Endothelial cell of umbilical vein (primary cell): ENCODE measurements at regions not wholly inside any gene's neighbourhood (a gene's known extent, or its start where the extent isn't known, plus 50 kb on each side); places are given as distances from the start of the nearest gene placed in this dataset.

Experiments used
- BruUV-seq: library from RNA; stranded (reverse); fragments of 400-500 nt; replicated peaks from 2 replicates; lab custom pipeline; 2021; lab: Mats Ljungman, UMichigan
- CTCF ChIA-PET: fragments of 300-600, 350-600 bp; sonication (Branson Sonifier 250); formaldehyde crosslinking; loops from one replicate; lab custom pipeline; 2021; ENCODE audit warnings: antibody characterized with exemption, inconsistent platforms; lab: Charles Lee
- POLR2A ChIA-PET: fragments of 300-600, 350-600 bp; sonication (Branson Sonifier 250); formaldehyde crosslinking; loops from one replicate; lab custom pipeline; 2021; ENCODE audit warnings: antibody characterized with exemption, inconsistent platforms; lab: Charles Lee
- DNase-seq: peaks from one replicate; pipeline ENCODE4 v3.0.0-alpha.2; 2011; ENCODE audit warnings: low read depth, low spot score
- FAIRE-seq: peaks from 2 replicates; lab custom pipeline; 2011; peaks lifted over from hg19 to GRCh38; lab: Jason Lieb, UNC
- H2AFZ ChIP-seq: 2 replicates; pipeline ENCODE4 v1.6.0; 2012; ENCODE audit warnings: low read depth, low read length, control low read depth, inconsistent platforms
- H3K27ac ChIP-seq: 2 replicates; pipeline ENCODE4 v1.5.1; 2011; ENCODE audit warnings: low read depth, mild to moderate bottlenecking, control low read depth, low read length, moderate library complexity; ENCODE audit not compliant: insufficient read depth
- H3K27me3 ChIP-seq, 2 experiments: 2 replicates each; pipeline versions ENCODE4 v1.6.0 to v1.6.1; 2011; ENCODE audit warnings: low read length in 2 of 2, mixed read lengths in 1 of 2; ENCODE audit not compliant: control insufficient read depth in 2 of 2, insufficient read depth in 2 of 2
- H3K36me3 ChIP-seq, 2 experiments: 2 replicates in 1 of 2; 3 replicates in 1 of 2; pipeline ENCODE4 v1.5.1; 2011; ENCODE audit warnings: low read length in 2 of 2, mild to moderate bottlenecking in 1 of 2, moderate library complexity in 1 of 2; ENCODE audit not compliant: control insufficient read depth in 2 of 2, insufficient read depth in 2 of 2; ENCODE audit errors: extremely low read depth in 1 of 2
- H3K4me1 ChIP-seq: 3 replicates; pipeline ENCODE4 v1.5.1; 2011; ENCODE audit warnings: mild to moderate bottlenecking, low read length; ENCODE audit not compliant: control insufficient read depth, insufficient read depth; ENCODE audit errors: extremely low read depth
- H3K4me2 ChIP-seq: 2 replicates; pipeline ENCODE4 v1.6.1; 2011; ENCODE audit warnings: low read length, control low read depth, mixed read lengths; ENCODE audit not compliant: insufficient read depth
- H3K4me3 ChIP-seq, 3 experiments: fragments of 200-600 bp in 1 of 3; sonication (generic), shearing (Covaris generic) in 1 of 3; replicated peaks in 1 of 3; 2 replicates each; pipeline ENCODE4 v1.5.1; 2011 to 2016; ENCODE audit warnings: control low read depth in 3 of 3, low read length in 3 of 3, mild to moderate bottlenecking in 2 of 3, inconsistent platforms in 1 of 3, low read depth in 1 of 3, moderate library complexity in 1 of 3; ENCODE audit not compliant: insufficient read depth in 1 of 3
- H3K79me2 ChIP-seq: 2 replicates; pipeline ENCODE4 v1.6.0; 2012; ENCODE audit warnings: low read length, inconsistent platforms; ENCODE audit not compliant: control insufficient read depth, insufficient read depth
- H3K9ac ChIP-seq: replicated peaks from 2 replicates; pipeline ENCODE3; 2011; ENCODE audit warnings: low read length, control low read depth; ENCODE audit not compliant: insufficient read depth; ENCODE audit errors: extremely low read depth
- H3K9me1 ChIP-seq: replicated peaks from 3 replicates; pipeline ENCODE4 v1.6.0; 2011; ENCODE audit warnings: mild to moderate bottlenecking, low read length; ENCODE audit not compliant: control insufficient read depth, insufficient read depth; ENCODE audit errors: extremely low read depth
- H3K9me3 ChIP-seq: replicated peaks from 2 replicates; pipeline ENCODE4 v1.5.1; 2012; ENCODE audit warnings: low read length, inconsistent platforms; ENCODE audit not compliant: control insufficient read depth, insufficient read depth
- H4K20me1 ChIP-seq: replicated peaks from 2 replicates; pipeline ENCODE3; 2011; ENCODE audit warnings: mild to moderate bottlenecking, low read length; ENCODE audit not compliant: control insufficient read depth, insufficient read depth; ENCODE audit errors: extremely low read depth
- CTCF ChIP-seq, 2 donors: IDR thresholded peaks; 1 replicate in 1 of 2; 2 replicates in 1 of 2; pipeline ENCODE4 v1.5.1; 2011; ENCODE audit warnings: low read length in 2 of 2, mild to moderate bottlenecking in 2 of 2, moderate library complexity in 2 of 2, control low read depth in 1 of 2, inconsistent platforms in 1 of 2, low read depth in 1 of 2; ENCODE audit not compliant: insufficient read depth in 1 of 2; ENCODE audit errors: extremely low read depth in 1 of 2
- EZH2 ChIP-seq: IDR thresholded peaks from 2 replicates; pipeline ENCODE4 v1.6.1; 2012; ENCODE audit warnings: borderline replicate concordance, low read depth, mild to moderate bottlenecking, moderate library complexity, low read length, inconsistent platforms; ENCODE audit not compliant: severe bottlenecking
- FOS ChIP-seq: IDR thresholded peaks from 2 replicates; pipeline ENCODE4 v1.6.1; 2011; ENCODE audit warnings: mild to moderate bottlenecking, low read length, moderate library complexity, borderline replicate concordance; ENCODE audit not compliant: insufficient read depth
- GATA2 ChIP-seq: IDR thresholded peaks from 2 replicates; pipeline ENCODE4 v1.7.0; 2011; ENCODE audit warnings: low read depth, mild to moderate bottlenecking, moderate library complexity, mixed read lengths, low read length; ENCODE audit not compliant: insufficient read length, insufficient read depth
- JUN ChIP-seq: IDR thresholded peaks from 2 replicates; pipeline ENCODE4 v1.6.1; 2011; ENCODE audit warnings: borderline replicate concordance, low read depth; ENCODE audit not compliant: insufficient read length, insufficient read depth
- MAX ChIP-seq: IDR thresholded peaks from 2 replicates; pipeline ENCODE4 v1.6.1; 2011; ENCODE audit not compliant: insufficient read depth, insufficient read length
- MYC ChIP-seq: IDR thresholded peaks from one replicate; pipeline ENCODE4 v1.6.1; 2011; ENCODE audit warnings: mild to moderate bottlenecking, low read depth, low read length
- POLR2A ChIP-seq: IDR thresholded peaks from 2 replicates; pipeline ENCODE4 v1.6.1; 2012; ENCODE audit warnings: low read depth, mild to moderate bottlenecking, control low read depth, low read length
- POLR2AphosphoS5 ChIP-seq: IDR thresholded peaks from 2 replicates; pipeline ENCODE4 v1.6.1; 2012; ENCODE audit warnings: low read depth, mild to moderate bottlenecking, control low read depth, low read length, moderate library complexity; ENCODE audit not compliant: insufficient read depth
- dilution Hi-C: fragments of 300-500 bp; cut with MboI; formaldehyde crosslinking; loops from one replicate; pipeline ENCODE4 v1.15.0; 2019; ENCODE audit warnings: low sequenced_read_pairs; ENCODE audit not compliant: extremely low pct_ligation_motif_present
- intact Hi-C: fragments of 100-400 bp; cut with micrococcal nuclease; formaldehyde crosslinking; loops from one replicate; pipeline ENCODE4 v1.10.0; 2022

- peaks cover 5 to 18% of the 10 kb centered on the region in 2 experiments for H3K27me3 ChIP-seq
- no peaks in the 10 kb centered on the region for H3K79me2 ChIP-seq
- DNase-seq = no peak
- intact Hi-C loops = no loop called here
- ChIA-PET POLR2A (no interaction called here), CTCF (no interaction called here)
- BruUV-seq = no TSS peak
- FAIRE-seq = no peak
- no peaks in the 10 kb centered on the region for H4K20me1 ChIP-seq
- no peak overlapping the region for H3K4me2 ChIP-seq
- H2AFZ ChIP-seq = no peak overlapping the region
- TF ChIP-seq JUN (no peak), POLR2A (no peak), EZH2 (no peak), FOS (no peak), MYC (no peak), MAX (no peak), GATA2 (no peak)
- dilution Hi-C loops = no loop called here
- H3K9ac ChIP-seq = no peak overlapping the region
- no peaks in the 10 kb centered on the region for H3K9me3 ChIP-seq
- no peaks in the 10 kb centered on the region for H3K9me1 ChIP-seq
- H3K27ac ChIP-seq = no peak overlapping the region
- no peaks in the 10 kb centered on the region for H3K36me3 ChIP-seq
- no peak overlapping the region for H3K4me3 ChIP-seq
- H3K4me1 ChIP-seq = no peaks in the 10 kb centered on the region
Observed at GRCh38 chr18:56490942-56491341, 147.4 kb downstream of the TXNL1 start.

GRCh38 chr18:56489893-56490292 is 148.5 kb downstream of the TXNL1 start:
- intact Hi-C loops = no loop called here
- no peaks in the 10 kb centered on the region for H3K4me1 ChIP-seq
- H4K20me1 ChIP-seq = no peaks in the 10 kb centered on the region
- FAIRE-seq = no peak
- H3K27ac ChIP-seq = no peak overlapping the region
- no TSS peak for BruUV-seq
- POLR2A ChIA-PET = no interaction called here
- dilution Hi-C loops = no loop called here
- TF ChIP-seq MAX = no peak
- TF ChIP-seq EZH2 = no peak
- TF ChIP-seq CTCF (IDR thresholded peaks at IDR 0.05; ENCODE audit: extremely low read depth in 1 of 2, insufficient read depth in 1 of 2, low read depth in 1 of 2, low read length in 2 of 2) = no peak
- TF ChIP-seq JUN = no peak
- TF ChIP-seq FOS = no peak
- no peak for TF ChIP-seq POLR2A
- no peak for TF ChIP-seq MYC
- no peak for TF ChIP-seq POLR2AphosphoS5
- no peak for TF ChIP-seq GATA2
- H3K36me3 ChIP-seq = no peaks in the 10 kb centered on the region
- CTCF ChIA-PET = no interaction called here
- no peak overlapping the region for H3K4me2 ChIP-seq
- H3K9me3 ChIP-seq = no peaks in the 10 kb centered on the region
- no peak for DNase-seq
- no peaks in the 10 kb centered on the region for H3K9me1 ChIP-seq
- no peaks in the 10 kb centered on the region for H3K79me2 ChIP-seq
- no peak overlapping the region for H3K9ac ChIP-seq
- no peak overlapping the region for H2AFZ ChIP-seq
- H3K27me3 ChIP-seq = peaks cover 5 to 16% of the 10 kb centered on the region in 2 experiments
- H3K4me3 ChIP-seq = no peak overlapping the region
